ENCODE measurements at regions not wholly inside any gene's neighbourhood (a gene's known extent, or its start where the extent isn't known, plus 50 kb on each side); places are given as distances from the start of the nearest gene placed in this dataset.
"Not testable (repeated sequence)": the region's sequence is repeated elsewhere in the genome, so short reads cannot be mapped to it uniquely, and the experiment has no call there.

GRCh38 chr3:73848173-73848906 is 223.6 kb upstream of the PDZRN3 start:
- FAIRE-seq (no peak), DNase-seq (ENCODE audit: extremely low spot score, insufficient read length, low read depth) (no peak)

- FAIRE-seq (no peak), DNase-seq (ENCODE audit: extremely low spot score, insufficient read length, low read depth) (no peak)
Observed at GRCh38 chr3:73846951-73847350, 222.2 kb upstream of the PDZRN3 start.

- FAIRE-seq (no peak), DNase-seq (ENCODE audit: extremely low spot score, insufficient read length, low read depth) (no peak)
Observed at GRCh38 chr3:73839032-73839431, 214.3 kb upstream of the PDZRN3 start.

- FAIRE-seq (no peak), DNase-seq (ENCODE audit: extremely low spot score, insufficient read length, low read depth) (no peak)
Observed at GRCh38 chr3:73835945-73836344, 211.2 kb upstream of the PDZRN3 start.

- DNase-seq (ENCODE audit: extremely low spot score, insufficient read length, low read depth), result no peak
- no peak for FAIRE-seq
Observed at GRCh38 chr3:73832426-73832825, 207.7 kb upstream of the PDZRN3 start.

- no peak for DNase-seq (ENCODE audit: extremely low spot score, insufficient read length, low read depth)
- no peak for FAIRE-seq
Observed at GRCh38 chr3:73828348-73828747, 203.6 kb upstream of the PDZRN3 start.

GRCh38 chr3:73827725-73828211 is 203.0 kb upstream of the PDZRN3 start:
- no peak for DNase-seq (ENCODE audit: extremely low spot score, insufficient read length, low read depth)
- FAIRE-seq, result no peak

GRCh38 chr3:73827204-73827603 is 202.5 kb upstream of the PDZRN3 start:
- no peak for FAIRE-seq

GRCh38 chr3:73820896-73821295 is 196.2 kb upstream of the PDZRN3 start:
- DNase-seq (ENCODE audit: extremely low spot score, insufficient read length, low read depth); FAIRE-seq: not testable (repeated sequence)

More at GRCh38 chr3:73827204-73827603, 202.5 kb upstream of the PDZRN3 start:
- DNase-seq (ENCODE audit: extremely low spot score, insufficient read length, low read depth), result no peak

- DNase-seq (ENCODE audit: extremely low spot score, insufficient read length, low read depth), result no peak
- FAIRE-seq, result no peak
Observed at GRCh38 chr3:73820431-73820830, 195.7 kb upstream of the PDZRN3 start.

GRCh38 chr3:73815966-73816365 is 191.2 kb upstream of the PDZRN3 start:
- FAIRE-seq, result no peak

GRCh38 chr3:73813692-73814292 is 189.1 kb upstream of the PDZRN3 start:
- DNase-seq (ENCODE audit: extremely low spot score, insufficient read length, low read depth) (no peak), FAIRE-seq (no peak)

More at GRCh38 chr3:73815966-73816365, 191.2 kb upstream of the PDZRN3 start:
- no peak for DNase-seq (ENCODE audit: extremely low spot score, insufficient read length, low read depth)

GRCh38 chr3:73813291-73813690 is 188.6 kb upstream of the PDZRN3 start:
- FAIRE-seq (no peak), DNase-seq (ENCODE audit: extremely low spot score, insufficient read length, low read depth) (no peak)

GRCh38 chr3:73812054-73812453 is 187.3 kb upstream of the PDZRN3 start:
- FAIRE-seq, result no peak
- DNase-seq (ENCODE audit: extremely low spot score, insufficient read length, low read depth), result no peak

- DNase-seq (ENCODE audit: extremely low spot score, insufficient read length, low read depth) (no peak), FAIRE-seq (no peak)
Observed at GRCh38 chr3:73808862-73809509, 184.2 kb upstream of the PDZRN3 start.

- DNase-seq (ENCODE audit: extremely low spot score, insufficient read length, low read depth) (no peak), FAIRE-seq (no peak)
Observed at GRCh38 chr3:73805435-73805834, 180.7 kb upstream of the PDZRN3 start.

- FAIRE-seq (no peak), DNase-seq (ENCODE audit: extremely low spot score, insufficient read length, low read depth) (no peak)
Observed at GRCh38 chr3:73804204-73804603, 179.5 kb upstream of the PDZRN3 start.

- FAIRE-seq (no peak), DNase-seq (ENCODE audit: extremely low spot score, insufficient read length, low read depth) (no peak)
Observed at GRCh38 chr3:73801444-73801843, 176.7 kb upstream of the PDZRN3 start.

- FAIRE-seq, result no peak
- DNase-seq (ENCODE audit: extremely low spot score, insufficient read length, low read depth), result no peak
Observed at GRCh38 chr3:73797311-73797710, 172.6 kb upstream of the PDZRN3 start.

GRCh38 chr3:73796382-73796781 is 171.6 kb upstream of the PDZRN3 start:
- DNase-seq (ENCODE audit: extremely low spot score, insufficient read length, low read depth), result no peak
- no peak for FAIRE-seq

GRCh38 chr3:73791356-73791755 is 166.6 kb upstream of the PDZRN3 start:
- DNase-seq (ENCODE audit: extremely low spot score, insufficient read length, low read depth), result no peak
- no peak for FAIRE-seq
